HG03097 (cell line): ENCODE measurements at regions not wholly inside any gene's neighbourhood (a gene's known extent, or its start where the extent isn't known, plus 50 kb on each side); places are given as distances from the start of the nearest gene placed in this dataset.
"Not testable (repeated sequence)": the region's sequence is repeated elsewhere in the genome, so short reads cannot be mapped to it uniquely, and the experiment has no call there.

Source experiments
- ATAC-seq: cut with Tn5 transposase; IDR thresholded peaks from one replicate; pipeline ENCODE4 v1.9.1; 2021; ENCODE audit not compliant: unreplicated experiment, low FRiP score

GRCh38 chr13:85148009-85148408 lies 651.2 kb downstream of the SLITRK6 start:
- ATAC-seq = no peak

- no peak for ATAC-seq
Observed at GRCh38 chr13:85142351-85142927, 656.8 kb downstream of the SLITRK6 start.

- ATAC-seq = no peak
Observed at GRCh38 chr13:85141401-85141800, 657.8 kb downstream of the SLITRK6 start.

- ATAC-seq = no peak
Observed at GRCh38 chr13:85140192-85140591, 659.0 kb downstream of the SLITRK6 start.

- no peak for ATAC-seq
Observed at GRCh38 chr13:85137516-85137915, 661.7 kb downstream of the SLITRK6 start.

DNA sequence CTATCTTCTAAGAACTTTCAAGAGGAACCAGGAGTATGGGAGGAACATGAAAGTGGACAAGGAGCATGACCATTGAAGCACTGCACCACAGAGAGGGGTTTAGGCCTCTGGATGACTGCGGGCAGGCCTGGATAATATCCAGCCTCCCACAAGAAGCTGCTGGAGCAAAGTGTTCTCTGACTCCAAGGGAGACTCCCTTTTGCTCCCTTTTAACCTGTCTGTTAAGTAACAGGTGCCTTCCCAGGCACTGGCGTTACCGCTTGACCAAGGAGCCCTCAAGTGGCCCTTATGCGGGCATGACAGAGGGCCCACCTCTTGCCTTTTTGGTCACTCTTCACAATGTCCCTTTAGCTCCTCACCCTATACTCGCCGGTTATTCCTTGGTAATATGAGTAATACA lies 666.2 kb downstream of the SLITRK6 start:
- no peak for ATAC-seq

- ATAC-seq = not testable (repeated sequence)
Observed at GRCh38 chr13:85123501-85123900, 675.7 kb downstream of the SLITRK6 start.

GRCh38 chr13:85108356-85108755 lies 690.9 kb downstream of the SLITRK6 start:
- no peak for ATAC-seq

DNA sequence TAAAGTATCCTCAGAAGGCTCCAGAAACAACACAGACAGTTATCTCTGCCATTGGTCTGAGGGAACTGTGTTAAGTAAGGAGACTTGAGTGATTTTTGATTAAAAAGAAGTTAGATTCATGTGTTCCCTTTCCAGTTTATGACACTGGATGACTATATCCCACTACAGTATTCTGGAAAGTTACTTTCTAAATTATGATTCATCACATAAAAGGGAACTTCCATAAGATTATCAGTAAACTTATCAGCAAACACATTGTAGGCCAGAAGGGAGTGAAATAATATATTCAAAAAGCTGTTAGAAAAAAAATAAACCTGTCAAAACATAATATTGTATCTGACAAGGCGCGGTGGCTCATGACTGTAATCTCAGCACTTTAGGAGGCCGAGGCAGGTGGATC lies 700.0 kb downstream of the SLITRK6 start:
- ATAC-seq = no peak

DNA sequence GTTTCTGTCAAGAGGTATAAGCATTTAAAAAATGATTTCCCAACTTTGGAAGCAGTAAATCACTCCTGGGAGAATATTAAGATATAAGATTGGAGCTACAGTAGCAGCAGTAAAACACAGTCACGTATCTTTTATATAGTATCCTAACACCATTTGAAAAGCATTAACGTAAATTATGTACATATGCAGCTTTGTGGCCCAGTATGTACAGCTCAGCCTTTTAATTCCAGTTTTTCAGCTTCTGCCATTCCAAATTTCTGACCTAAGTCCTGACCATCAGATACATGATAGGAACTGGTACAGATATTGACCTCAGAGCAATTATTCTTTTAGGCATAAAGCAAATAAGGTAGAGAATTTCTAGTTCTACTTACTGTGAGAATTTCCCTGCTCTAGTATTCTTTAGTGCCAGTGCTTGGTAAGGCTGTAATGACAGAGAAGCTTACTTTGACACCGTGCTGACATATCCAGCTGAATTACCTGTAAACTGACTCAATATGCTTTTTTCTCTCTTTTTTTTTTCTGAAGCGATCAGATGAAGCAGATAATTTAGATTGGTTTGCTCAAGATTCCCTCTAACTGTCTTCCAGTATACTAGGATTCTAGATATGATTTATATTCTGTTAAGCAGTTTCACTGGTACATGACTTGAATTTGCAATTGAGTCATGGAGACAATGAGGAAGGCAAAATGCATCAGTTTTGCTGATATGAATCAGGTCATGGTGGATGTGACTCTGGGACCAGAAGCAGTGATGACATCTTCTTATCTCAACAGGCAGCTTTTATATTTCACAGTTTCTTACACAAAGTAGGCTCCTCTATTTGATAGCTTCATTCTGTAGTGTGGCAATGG lies 703.6 kb downstream of the SLITRK6 start:
- no peak for ATAC-seq

DNA sequence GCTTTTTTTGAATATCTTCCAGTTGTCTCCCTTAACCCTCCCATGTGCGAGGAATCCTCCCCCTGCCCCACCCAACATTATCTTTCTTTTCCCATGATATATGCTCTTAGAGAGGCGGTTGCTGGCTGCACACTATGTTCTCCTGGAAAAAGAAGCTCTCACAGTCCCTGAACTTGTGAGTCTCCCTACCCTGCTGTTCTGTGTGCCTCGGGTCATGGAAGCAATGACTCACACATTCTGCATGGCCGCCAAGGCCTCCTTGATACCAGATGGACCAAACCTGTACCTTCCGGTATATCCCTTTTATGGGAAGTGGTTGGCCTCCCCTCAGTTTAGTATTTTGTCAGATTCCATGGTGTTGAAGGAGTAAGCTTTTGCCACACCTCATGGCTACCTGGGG lies 705.4 kb downstream of the SLITRK6 start:
- ATAC-seq = no peak

- no peak for ATAC-seq
Observed at GRCh38 chr13:85091631-85092234, 707.5 kb downstream of the SLITRK6 start.

GRCh38 chr13:85089186-85089585 lies 710.0 kb downstream of the SLITRK6 start:
- ATAC-seq = no peak

GRCh38 chr13:85080691-85081090 lies 718.5 kb downstream of the SLITRK6 start:
- no peak for ATAC-seq

GRCh38 chr13:85076343-85076742 lies 722.9 kb downstream of the SLITRK6 start:
- no peak for ATAC-seq

DNA sequence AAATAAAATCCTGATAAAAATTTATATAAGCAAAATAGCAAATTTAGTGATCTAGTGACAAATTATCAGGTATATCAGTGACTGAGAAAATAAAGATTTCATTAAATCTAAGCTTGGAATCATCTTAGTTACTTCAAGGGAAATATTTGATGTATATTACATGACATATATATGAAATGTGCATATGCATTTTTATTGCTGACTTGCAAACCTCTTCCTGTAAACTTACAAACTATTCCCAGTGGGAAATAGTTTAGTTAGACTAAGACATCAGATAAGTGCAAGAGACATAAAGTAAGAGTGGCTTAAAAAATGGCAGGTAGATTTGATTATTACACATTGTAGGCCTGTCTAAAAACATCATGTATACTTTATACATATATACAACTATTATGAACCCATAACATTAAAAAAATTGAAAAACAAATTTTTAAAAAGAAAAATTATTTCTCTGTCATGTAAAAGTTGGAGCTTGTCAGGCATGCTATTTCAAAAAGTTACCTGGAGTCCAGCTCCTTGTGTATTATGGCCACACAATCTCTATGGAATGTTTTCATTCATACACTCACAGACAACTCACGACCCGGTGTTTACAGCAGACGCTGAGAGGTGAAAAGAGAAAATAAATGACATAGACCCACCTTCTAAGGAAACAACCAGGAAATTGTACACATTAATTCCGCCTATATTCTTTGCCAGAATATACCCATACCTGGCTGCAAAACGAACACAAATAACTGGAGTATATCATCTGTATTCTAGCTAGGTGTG lies 724.5 kb downstream of the SLITRK6 start:
- no peak for ATAC-seq

GRCh38 chr13:85068231-85068630 lies 731.0 kb downstream of the SLITRK6 start:
- ATAC-seq = no peak

DNA sequence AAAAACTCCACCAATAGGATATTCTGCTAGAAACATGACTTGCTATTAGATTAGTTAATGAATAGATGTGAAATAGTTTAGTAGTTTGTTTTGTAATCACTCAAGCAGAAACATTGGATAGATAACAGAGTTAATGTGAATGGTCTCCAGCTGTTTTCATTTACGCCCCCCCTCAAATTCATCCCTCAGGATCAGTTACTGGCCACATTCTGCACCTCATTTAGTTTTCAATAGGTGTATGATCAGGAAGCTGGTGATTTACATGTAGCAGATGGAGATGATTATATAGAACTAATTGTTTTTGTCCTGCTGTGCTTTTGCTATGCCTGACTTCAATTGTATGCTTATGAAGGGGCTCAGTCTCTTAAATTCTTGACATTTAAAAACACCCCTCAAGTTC lies 759.0 kb downstream of the SLITRK6 start:
- ATAC-seq = no peak

DNA sequence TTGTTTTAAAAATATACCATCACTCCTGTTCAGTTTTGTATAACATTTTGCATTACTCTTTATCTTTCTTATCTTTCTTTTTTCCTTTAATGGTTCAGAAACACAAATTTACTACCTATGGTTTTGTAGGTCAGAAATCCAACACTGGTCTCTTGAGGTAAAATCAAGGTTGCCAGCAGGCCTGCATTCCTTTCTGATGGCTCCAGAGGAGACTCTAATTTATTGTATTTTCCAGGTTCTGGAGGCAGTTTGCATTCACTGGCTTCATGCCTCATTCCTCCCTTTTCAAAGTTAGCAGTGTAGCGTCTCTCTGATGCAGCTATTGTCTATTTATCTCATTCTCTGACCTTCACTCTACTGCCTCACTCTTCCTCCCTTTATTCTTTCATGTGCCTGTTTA lies 767.4 kb downstream of the SLITRK6 start:
- ATAC-seq = no peak

- no peak for ATAC-seq
Observed at GRCh38 chr13:85028035-85028434, 771.2 kb downstream of the SLITRK6 start.

- ATAC-seq = no peak
Observed at GRCh38 chr13:85019121-85019520, 780.1 kb downstream of the SLITRK6 start.
